Vagina (tissue), 2 donors: ENCODE measurements at regions not wholly inside any gene's neighbourhood (a gene's known extent, or its start where the extent isn't known, plus 50 kb on each side); places are given as distances from the start of the nearest gene placed in this dataset.

ENCODE experiments used
- CTCF ChIP-seq, 3 experiments: fragments of 450-650 bp in 2 of 3; fragments of 200-600 bp in 1 of 3; sonication (generic) in 1 of 3; IDR thresholded peaks; one replicate each; pipeline ENCODE4 v1.5.1; 2017 to 2019; ENCODE audit warnings: antibody characterized with exemption in 3 of 3, mild to moderate bottlenecking in 2 of 3, moderate library complexity in 2 of 3
- POLR2A ChIP-seq, 2 donors: fragments of 450-650 bp; IDR thresholded peaks; one replicate each; pipeline ENCODE4 v1.6.1; 2017; ENCODE audit warnings: antibody characterized with exemption in 2 of 2, mild to moderate bottlenecking in 2 of 2, moderate library complexity in 2 of 2

- TF ChIP-seq CTCF (IDR thresholded peaks at IDR 0.05) (no peak), POLR2A (IDR thresholded peaks at IDR 0.05) (no peak)
These were observed 716.8 kb upstream of the SLITRK5 start for GRCh38 chr13:86954341-86954740.
